ES-I3 (cell line): ENCODE measurements at regions not wholly inside any gene's neighbourhood (a gene's known extent, or its start where the extent isn't known, plus 50 kb on each side); places are given as distances from the start of the nearest gene placed in this dataset.

Experiments
- H3K36me3 ChIP-seq: 2 replicates; pipeline ENCODE4 v1.6.1; 2013; ENCODE audit warnings: mild to moderate bottlenecking, low read length, control low read depth, moderate library complexity; ENCODE audit not compliant: insufficient read depth
- H3K4me1 ChIP-seq: 2 replicates; pipeline ENCODE4 v1.6.1; 2013; ENCODE audit warnings: mild to moderate bottlenecking, control low read depth, low read length; ENCODE audit not compliant: insufficient read depth
- H3K9ac ChIP-seq: 2 replicates; pipeline ENCODE4 v1.6.1; 2013; ENCODE audit warnings: low read depth, mild to moderate bottlenecking, low read length, moderate library complexity
- H3K9me3 ChIP-seq: 2 replicates; pipeline ENCODE4 v1.6.1; 2013; ENCODE audit warnings: mild to moderate bottlenecking, low read length, moderate library complexity; ENCODE audit not compliant: control insufficient read depth, insufficient read depth

DNA sequence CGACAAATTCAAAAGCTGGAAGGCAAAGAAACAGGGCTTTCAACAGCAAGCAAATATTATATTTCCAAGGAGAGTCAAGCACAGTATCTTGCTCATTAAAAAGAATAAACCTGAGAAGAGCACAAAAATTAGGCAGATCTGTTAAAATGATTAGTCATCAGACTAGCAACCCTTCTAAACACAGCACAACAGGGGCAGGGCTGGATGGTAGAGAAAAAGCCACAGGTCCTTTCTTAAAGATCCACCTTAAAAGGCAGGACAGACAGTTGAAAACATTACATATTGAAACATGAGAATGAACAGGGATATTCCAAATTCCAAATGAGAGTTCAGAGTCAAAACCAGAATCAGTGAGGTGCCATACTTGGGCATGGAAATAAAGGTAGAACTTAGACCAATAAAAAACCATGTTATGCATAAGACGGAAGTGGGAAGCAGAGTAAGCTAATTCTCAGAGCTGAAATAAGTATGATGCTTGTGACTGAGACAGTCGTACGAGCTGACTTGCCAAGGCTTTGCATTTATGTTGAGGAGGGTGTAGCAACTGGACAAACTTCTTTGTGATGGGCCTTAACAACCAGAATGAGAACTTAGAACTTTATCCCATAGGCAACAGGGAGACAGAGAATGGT, 126.9 kb upstream of the FAM9B start:
- H3K4me1 ChIP-seq = peaks cover 11% of the 10 kb centered on the region; the same call in 1 of the 2 replicates
- no peaks in the 10 kb centered on the region for H3K36me3 ChIP-seq
- no peaks in the 10 kb centered on the region for H3K9me3 ChIP-seq
- no peak overlapping the region for H3K9ac ChIP-seq

DNA sequence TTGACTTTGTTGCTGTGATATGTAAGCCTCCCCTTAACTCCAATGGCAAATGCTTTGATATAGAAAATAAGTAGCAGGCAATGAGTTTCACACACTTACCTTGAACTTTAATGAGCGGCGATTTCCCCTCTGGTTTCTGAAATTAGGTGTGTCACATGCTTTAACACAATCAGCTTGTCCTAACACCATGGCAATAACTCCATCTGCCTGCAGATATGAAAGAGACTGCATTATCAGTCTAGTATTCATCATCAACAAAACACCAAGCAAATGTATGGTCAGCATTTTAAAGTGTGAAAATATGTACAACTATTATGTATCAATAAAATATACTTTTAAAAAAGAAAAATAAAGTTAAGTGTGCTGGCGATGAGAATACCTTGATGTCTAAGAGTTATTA, 128.8 kb upstream of the FAM9B start:
- Histone ChIP-seq H3K36me3 (no peaks in the 10 kb centered on the region), H3K9me3 (no peaks in the 10 kb centered on the region), H3K9ac (no peak overlapping the region), H3K4me1 (peaks cover 11% of the 10 kb centered on the region; the same call in 1 of the 2 replicates)

DNA sequence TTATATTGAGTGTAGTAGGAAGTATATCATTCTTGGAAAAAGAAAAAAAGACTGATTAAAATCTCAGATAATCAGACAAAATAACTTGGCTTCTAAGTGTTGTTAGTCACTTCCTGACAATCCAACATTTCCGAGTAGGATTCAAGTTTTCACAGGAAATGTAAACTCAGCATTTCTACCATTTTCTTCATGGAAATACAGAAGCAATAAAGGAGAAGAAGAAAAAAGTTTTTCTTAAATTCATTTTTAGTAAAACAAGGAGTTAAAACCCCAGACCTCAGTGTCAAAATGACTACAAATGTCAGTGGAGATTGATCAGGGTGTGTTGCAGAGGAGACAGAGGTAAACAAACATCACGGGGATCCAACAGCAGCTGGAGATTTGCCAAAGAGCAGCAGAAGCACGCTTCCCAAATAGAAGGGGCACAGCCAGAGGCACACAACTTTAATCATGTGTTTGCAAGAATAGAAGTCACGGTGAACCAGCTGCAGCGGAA, 129.3 kb upstream of the FAM9B start:
- Histone ChIP-seq H3K36me3 (no peaks in the 10 kb centered on the region), H3K9me3 (no peaks in the 10 kb centered on the region), H3K9ac (no peak overlapping the region), H3K4me1 (peaks cover 6% of the 10 kb centered on the region; the same call in 1 of the 2 replicates)

GRCh38 chrX:9164086-9164485, 130.2 kb upstream of the FAM9B start:
- no peak overlapping the region for H3K9ac ChIP-seq
- H3K4me1 ChIP-seq = peaks cover 6% of the 10 kb centered on the region; the same call in 1 of the 2 replicates
- H3K36me3 ChIP-seq = no peaks in the 10 kb centered on the region
- no peaks in the 10 kb centered on the region for H3K9me3 ChIP-seq

DNA sequence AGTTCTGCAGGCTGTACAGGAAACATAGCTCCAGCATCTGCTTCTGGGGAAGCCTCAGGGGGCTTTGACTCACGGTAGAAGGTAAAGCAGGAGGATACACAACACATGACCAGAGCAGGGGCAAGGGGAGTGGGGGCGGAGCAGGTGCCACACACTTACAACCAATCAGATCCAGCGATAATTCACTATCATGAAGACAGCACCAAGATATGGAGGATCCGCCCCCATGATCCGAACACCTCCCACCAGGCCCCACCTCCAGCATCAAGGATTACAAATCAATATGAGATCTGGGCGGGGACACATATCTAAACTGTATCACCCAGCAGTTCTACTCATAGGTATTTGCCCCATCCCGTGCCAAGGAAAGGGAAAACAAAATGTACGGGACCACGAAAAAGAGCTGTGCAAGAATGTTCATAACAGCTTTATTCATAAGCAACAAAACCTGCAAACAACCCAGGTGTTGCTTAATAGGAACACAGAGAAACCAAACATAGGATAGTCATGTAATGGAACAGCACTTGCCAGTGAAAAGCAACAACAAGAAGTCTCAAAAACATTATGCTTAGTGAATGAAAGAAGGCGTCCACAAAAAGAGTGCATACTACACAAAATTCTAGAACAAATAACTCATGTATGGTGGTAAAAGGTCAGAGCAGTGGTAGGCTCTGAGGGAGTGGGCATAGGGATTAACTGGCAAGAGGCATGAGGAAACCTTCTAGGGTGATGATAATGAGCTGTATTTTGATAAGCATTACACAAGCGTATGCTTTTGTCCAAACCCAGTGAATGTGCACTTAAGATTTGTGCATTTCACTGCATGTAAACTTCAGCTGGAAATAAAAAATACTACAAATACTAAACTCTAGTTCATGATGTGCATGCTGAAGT, 130.9 kb upstream of the FAM9B start:
- Histone ChIP-seq H3K36me3 (no peaks in the 10 kb centered on the region), H3K9me3 (no peaks in the 10 kb centered on the region), H3K4me1 (peaks cover 6% of the 10 kb centered on the region; the same call in 1 of the 2 replicates), H3K9ac (no peak overlapping the region)

DNA sequence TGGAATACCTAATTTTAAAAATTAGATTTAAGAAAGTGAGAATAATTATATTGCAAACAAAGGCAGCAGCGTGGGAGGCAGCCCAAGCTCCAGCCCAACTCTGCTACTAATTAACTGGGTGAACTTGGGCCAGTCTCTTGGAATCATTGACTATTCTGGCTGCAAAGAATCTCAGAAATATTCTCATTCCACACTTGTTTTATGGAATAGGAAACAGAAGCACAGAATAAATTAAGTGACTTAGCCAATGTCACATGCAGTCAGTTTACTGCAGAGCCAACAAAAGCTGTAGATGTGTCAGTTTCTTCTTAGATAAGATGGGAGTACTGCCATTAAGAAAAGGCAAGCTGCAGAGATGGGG, 132.6 kb upstream of the FAM9B start:
- Histone ChIP-seq H3K9me3 (no peaks in the 10 kb centered on the region), H3K9ac (no peak overlapping the region), H3K36me3 (no peaks in the 10 kb centered on the region), H3K4me1 (peaks cover 6% of the 10 kb centered on the region; the same call in 1 of the 2 replicates)

DNA sequence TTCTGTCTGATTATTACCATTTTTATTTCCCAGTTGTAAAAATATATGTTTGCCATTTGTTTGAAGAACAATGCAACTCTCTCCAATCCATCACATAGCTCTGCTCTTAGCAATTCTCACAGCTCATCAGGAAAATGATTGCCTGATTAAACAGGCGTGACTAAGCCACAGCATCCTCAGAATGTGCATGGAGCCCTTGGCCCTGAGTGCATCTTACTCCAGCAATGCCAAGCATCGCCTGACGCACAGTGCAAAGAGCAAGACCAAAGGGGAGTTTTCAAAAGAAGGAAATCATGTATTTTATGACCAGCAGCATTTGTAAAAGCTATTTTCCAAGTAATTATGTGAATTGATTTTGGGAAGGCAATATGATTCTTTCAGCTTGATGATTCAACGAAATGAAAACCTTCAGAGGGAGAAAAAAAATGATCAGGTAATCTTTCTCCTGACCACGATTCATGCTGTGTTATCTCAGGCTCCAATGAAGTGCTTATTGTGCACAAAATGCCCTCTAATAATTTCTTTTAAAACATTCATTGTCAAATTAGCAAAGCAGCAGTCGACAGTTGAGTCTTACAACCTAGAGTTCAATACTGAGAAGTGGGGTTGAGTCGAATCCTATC, 138.0 kb upstream of the FAM9B start:
- Histone ChIP-seq H3K4me1 (no peaks in the 10 kb centered on the region), H3K9me3 (no peaks in the 10 kb centered on the region), H3K36me3 (no peaks in the 10 kb centered on the region), H3K9ac (no peak overlapping the region)

DNA sequence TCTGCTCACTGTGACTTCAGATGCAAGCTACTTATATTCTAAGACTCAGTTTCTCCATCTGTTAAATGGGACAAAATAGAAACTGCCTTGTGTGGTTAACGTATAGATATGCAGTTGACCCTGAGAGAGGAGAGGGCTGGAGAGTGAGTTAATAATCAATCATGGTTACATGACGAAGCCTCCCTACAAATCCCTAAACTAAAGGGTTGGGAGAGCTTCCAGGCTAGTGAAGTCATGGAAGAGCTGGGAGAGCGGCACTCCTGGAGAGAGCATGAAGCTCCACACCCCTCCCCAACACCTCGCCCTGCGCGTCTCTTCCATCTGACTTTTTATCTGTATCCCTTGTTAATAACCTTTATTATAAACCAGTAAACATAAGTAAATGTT, 138.5 kb upstream of the FAM9B start:
- Histone ChIP-seq H3K9ac (no peak overlapping the region), H3K4me1 (no peaks in the 10 kb centered on the region), H3K9me3 (no peaks in the 10 kb centered on the region), H3K36me3 (no peaks in the 10 kb centered on the region)

- Histone ChIP-seq H3K4me1 (no peaks in the 10 kb centered on the region), H3K9ac (no peak overlapping the region), H3K9me3 (no peaks in the 10 kb centered on the region; the same call in 1 of the 2 replicates), H3K36me3 (no peaks in the 10 kb centered on the region)
Measured at GRCh38 chrX:9180623-9181022, 146.7 kb upstream of the FAM9B start.

- Histone ChIP-seq H3K4me1 (no peaks in the 10 kb centered on the region), H3K9ac (no peak overlapping the region), H3K9me3 (no peaks in the 10 kb centered on the region; the same call in 1 of the 2 replicates), H3K36me3 (no peaks in the 10 kb centered on the region)
Measured at GRCh38 chrX:9182041-9182440, 148.1 kb upstream of the FAM9B start.

DNA sequence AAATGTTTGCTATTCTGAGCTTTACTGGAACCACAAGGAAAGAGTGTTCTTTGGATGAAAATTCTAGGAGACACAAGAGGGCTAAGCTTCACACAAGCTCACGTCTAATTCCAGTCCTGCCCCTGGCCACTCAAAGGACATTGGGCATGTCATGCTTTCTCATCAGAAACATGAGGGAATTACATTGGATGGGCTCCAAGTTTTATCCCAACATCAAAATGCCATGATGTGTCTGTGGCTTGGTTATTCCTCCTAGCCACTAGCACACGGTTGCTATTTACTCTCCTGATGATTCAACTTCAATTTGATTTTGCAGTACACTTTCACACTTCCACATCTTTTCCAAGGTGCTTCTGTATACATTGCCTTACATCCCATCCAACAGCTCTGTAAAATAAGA, 149.6 kb upstream of the FAM9B start:
- Histone ChIP-seq H3K36me3 (no peaks in the 10 kb centered on the region), H3K9ac (no peak overlapping the region), H3K4me1 (no peaks in the 10 kb centered on the region), H3K9me3 (no peaks in the 10 kb centered on the region; the same call in 1 of the 2 replicates)

- H3K9ac ChIP-seq = no peak overlapping the region
- no peaks in the 10 kb centered on the region; the same call in 1 of the 2 replicates for H3K9me3 ChIP-seq
- H3K4me1 ChIP-seq = no peaks in the 10 kb centered on the region
- no peaks in the 10 kb centered on the region for H3K36me3 ChIP-seq
Measured at GRCh38 chrX:9184211-9184610, 150.3 kb upstream of the FAM9B start.

DNA sequence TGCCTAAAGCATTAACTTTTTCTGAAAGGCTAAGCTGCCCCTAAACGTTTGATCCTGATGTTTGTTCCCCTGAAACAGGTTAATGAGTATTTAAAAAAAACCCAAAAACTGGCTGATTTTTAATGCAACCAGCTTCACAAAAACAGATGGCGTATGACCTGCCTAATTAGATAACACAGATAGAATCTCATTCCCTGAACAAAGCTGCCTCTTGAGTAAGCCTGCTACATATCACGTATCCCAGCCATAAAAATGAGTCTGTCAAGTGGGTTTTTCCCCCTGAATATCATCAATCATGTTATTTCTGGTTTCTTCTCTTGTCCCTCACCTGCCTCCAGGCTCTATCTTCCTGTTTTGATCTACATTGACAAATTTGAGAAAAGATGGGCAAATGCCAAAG, 154.2 kb upstream of the FAM9B start:
- H3K9me3 ChIP-seq = no peaks in the 10 kb centered on the region
- H3K36me3 ChIP-seq = no peaks in the 10 kb centered on the region
- H3K4me1 ChIP-seq = peaks cover 8% of the 10 kb centered on the region; the same call in 1 of the 2 replicates
- no peak overlapping the region for H3K9ac ChIP-seq

- no peaks in the 10 kb centered on the region for H3K9me3 ChIP-seq
- H3K4me1 ChIP-seq = peaks cover 8% of the 10 kb centered on the region; the same call in 1 of the 2 replicates
- H3K9ac ChIP-seq = no peak overlapping the region
- H3K36me3 ChIP-seq = no peaks in the 10 kb centered on the region
Measured at GRCh38 chrX:9189286-9189685, 155.4 kb upstream of the FAM9B start.
